ENCODE measurements at regions not wholly inside any gene's neighbourhood (a gene's known extent, or its start where the extent isn't known, plus 50 kb on each side); places are given as distances from the start of the nearest gene placed in this dataset.
A peak's percentile ranks its signal among the peaks of the same experiment; 100 is the strongest.

- no peak for TF ChIP-seq CTCF (IDR thresholded peaks at IDR 0.05; ENCODE audit: low read depth, low read length)
- TF ChIP-seq MAX (IDR thresholded peaks at IDR 0.05; ENCODE audit: low read depth, low read length) = no peak
- TF ChIP-seq MYC (IDR thresholded peaks at IDR 0.05; ENCODE audit: low read depth, low read length) = no peak
- TF ChIP-seq POLR2A (IDR thresholded peaks at IDR 0.05; ENCODE audit: extremely low read depth, insufficient read length) = no peak
- DNase-seq (ENCODE audit: low read depth) = no peak
- H3K4me3 ChIP-seq (ENCODE audit: low read depth, low read length) = no peak overlapping the region
Observed at GRCh38 chr2:10970666-10971065, 58.9 kb downstream of the KCNF1 start.

- H3K4me3 ChIP-seq (ENCODE audit: low read depth, low read length) = no peak overlapping the region
- no peak for DNase-seq (ENCODE audit: low read depth)
- TF ChIP-seq CTCF (IDR thresholded peaks at IDR 0.05; ENCODE audit: low read depth, low read length) (no peak), MAX (IDR thresholded peaks at IDR 0.05; ENCODE audit: low read depth, low read length) (no peak), MYC (IDR thresholded peaks at IDR 0.05; ENCODE audit: low read depth, low read length) (no peak), POLR2A (IDR thresholded peaks at IDR 0.05; ENCODE audit: extremely low read depth, insufficient read length) (no peak)
Observed at GRCh38 chr2:10971161-10971887, 59.6 kb downstream of the KCNF1 start.

GRCh38 chr2:10971888-10972260 is 60.1 kb downstream of the KCNF1 start:
- DNase-seq (ENCODE audit: low read depth) = peak; percentile 79
- no peak for TF ChIP-seq MYC (IDR thresholded peaks at IDR 0.05; ENCODE audit: low read depth, low read length)
- peak; percentile 3; the same call in 1 of the 2 replicates for TF ChIP-seq MAX (IDR thresholded peaks at IDR 0.05; ENCODE audit: low read depth, low read length)
- no peak overlapping the region for H3K4me3 ChIP-seq (ENCODE audit: low read depth, low read length)

- H3K4me3 ChIP-seq (ENCODE audit: low read depth, low read length) = no peak overlapping the region
- TF ChIP-seq MAX (IDR thresholded peaks at IDR 0.05; ENCODE audit: low read depth, low read length) = no peak
- no peak for TF ChIP-seq POLR2A (IDR thresholded peaks at IDR 0.05; ENCODE audit: extremely low read depth, insufficient read length)
- no peak for TF ChIP-seq CTCF (IDR thresholded peaks at IDR 0.05; ENCODE audit: low read depth, low read length)
- no peak for TF ChIP-seq MYC (IDR thresholded peaks at IDR 0.05; ENCODE audit: low read depth, low read length)
- peak; percentile 37 for DNase-seq (ENCODE audit: low read depth)
Observed at GRCh38 chr2:10972683-10973433, 61.1 kb downstream of the KCNF1 start.

- DNase-seq (ENCODE audit: low read depth) = no peak
- TF ChIP-seq CTCF (IDR thresholded peaks at IDR 0.05; ENCODE audit: low read depth, low read length) = no peak
- TF ChIP-seq MAX (IDR thresholded peaks at IDR 0.05; ENCODE audit: low read depth, low read length) = no peak
- no peak for TF ChIP-seq MYC (IDR thresholded peaks at IDR 0.05; ENCODE audit: low read depth, low read length)
- TF ChIP-seq POLR2A (IDR thresholded peaks at IDR 0.05; ENCODE audit: extremely low read depth, insufficient read length) = no peak
- no peak overlapping the region for H3K4me3 ChIP-seq (ENCODE audit: low read depth, low read length)
Observed at GRCh38 chr2:10973766-10974165, 62.0 kb downstream of the KCNF1 start.

GRCh38 chr2:10977003-10977402 is 65.3 kb downstream of the KCNF1 start:
- DNase-seq (ENCODE audit: low read depth) = peak; percentile 95
- TF ChIP-seq POLR2A (IDR thresholded peaks at IDR 0.05; ENCODE audit: extremely low read depth, insufficient read length) = no peak
- TF ChIP-seq CTCF (IDR thresholded peaks at IDR 0.05; ENCODE audit: low read depth, low read length) = no peak
- TF ChIP-seq MAX (IDR thresholded peaks at IDR 0.05; ENCODE audit: low read depth, low read length) = peak; percentile 41
- peak; percentile 45 for TF ChIP-seq MYC (IDR thresholded peaks at IDR 0.05; ENCODE audit: low read depth, low read length)
- peak overlapping the region; percentile 9 for H3K4me3 ChIP-seq (ENCODE audit: low read depth, low read length)

All from NB4 (cell line).